ENCODE measurements at regions not wholly inside any gene's neighbourhood (a gene's known extent, or its start where the extent isn't known, plus 50 kb on each side); places are given as distances from the start of the nearest gene placed in this dataset.

- TF ChIP-seq REST (IDR thresholded peaks at IDR 0.05) (no peak), CTCF (IDR thresholded peaks at IDR 0.05; ENCODE audit: low read depth, low read length, missing input control) (peak; percentile 45), SP1 (IDR thresholded peaks at IDR 0.05) (no peak), MAX (IDR thresholded peaks at IDR 0.05) (no peak), JUND (IDR thresholded peaks at IDR 0.05) (no peak), EGR1 (IDR thresholded peaks at IDR 0.05; ENCODE audit: low read depth in 2 of 2) (no peak), RAD21 (IDR thresholded peaks at IDR 0.05) (peak; percentile 66 to 83), TAF1 (conservative IDR thresholded peaks at IDR 0.05) (no peak)
Observed at GRCh38 chr1:204763773-204764427, 78.4 kb upstream of the LRRN2 start.

All from liver (tissue), 3 donors.